IMR-90 (cell line): ENCODE measurements at regions not wholly inside any gene's neighbourhood (a gene's known extent, or its start where the extent isn't known, plus 50 kb on each side); places are given as distances from the start of the nearest gene placed in this dataset.

Experiments
- ATAC-seq: fragments of 200-7000 bp; cut with Tn5 transposase; 2 replicates; pipeline ENCODE4 v1.9.1; 2020; ENCODE audit warnings: low read depth, mild to moderate bottlenecking, moderate library complexity
- BruUV-seq: library from RNA; stranded (reverse); fragments of 400-500 nt; replicated peaks from 2 replicates; lab custom pipeline; 2021; lab: Mats Ljungman, UMichigan
- CTCF ChIA-PET: fragments of 300-600 bp; formaldehyde crosslinking; extraction: SDS; loops from one replicate; lab custom pipeline; 2021; ENCODE audit warnings: antibody characterized with exemption; lab: Yijun Ruan, JAX
- POLR2A ChIA-PET: fragments of 300-600 bp; sonication (Branson Sonifier 250); formaldehyde crosslinking; loops from one replicate; lab custom pipeline; 2022; ENCODE audit warnings: antibody characterized with exemption; ENCODE audit not compliant: unreplicated experiment; lab: Charles Lee
- DNase-seq: peaks from one replicate; pipeline ENCODE4 v3.0.0; 2013
- H2AFZ ChIP-seq: replicated peaks from 2 replicates; pipeline ENCODE3; 2013; ENCODE audit warnings: low read length, mild to moderate bottlenecking; ENCODE audit not compliant: poor library complexity
- H2AK5ac ChIP-seq: 2 replicates; pipeline ENCODE4 v1.6.1; 2013; ENCODE audit warnings: low read depth, low read length, inconsistent platforms
- H2AK9ac ChIP-seq: replicated peaks from 2 replicates; pipeline ENCODE3; 2013; ENCODE audit warnings: mild to moderate bottlenecking, low read depth, low read length, moderate library complexity; ENCODE audit not compliant: poor library complexity
- H2BK120ac ChIP-seq: 2 replicates; pipeline ENCODE4 v1.6.1; 2013; ENCODE audit warnings: low read depth, low read length, inconsistent platforms
- H2BK15ac ChIP-seq: 3 replicates; pipeline ENCODE4 v1.6.1; 2013; ENCODE audit warnings: low read depth, low read length, inconsistent platforms
- H2BK20ac ChIP-seq: 2 replicates; pipeline ENCODE4 v1.6.1; 2013; ENCODE audit warnings: low read depth, mild to moderate bottlenecking, inconsistent platforms, low read length, moderate library complexity
- H2BK5ac ChIP-seq: 2 replicates; pipeline ENCODE4 v1.6.1; 2013; ENCODE audit warnings: mild to moderate bottlenecking, low read depth, low read length, inconsistent platforms; ENCODE audit not compliant: poor library complexity, severe bottlenecking
- H3K14ac ChIP-seq: replicated peaks from 2 replicates; pipeline ENCODE4 v1.6.1; 2013; ENCODE audit warnings: low read depth, low read length, inconsistent platforms
- H3K18ac ChIP-seq: 2 replicates; pipeline ENCODE4 v1.6.1; 2013; ENCODE audit warnings: low read depth, low read length, control low read depth
- H3K23ac ChIP-seq: 2 replicates; pipeline ENCODE4 v1.6.1; 2013; ENCODE audit warnings: low read depth, low read length, inconsistent platforms
- H3K27ac ChIP-seq: 2 replicates; pipeline ENCODE4 v1.5.1; 2013; ENCODE audit warnings: mild to moderate bottlenecking, control low read depth, low read length; ENCODE audit not compliant: insufficient read depth
- H3K27me3 ChIP-seq: 2 replicates; pipeline ENCODE4 v1.6.1; 2013; ENCODE audit warnings: low read length; ENCODE audit not compliant: control insufficient read depth, insufficient read depth
- H3K36me3 ChIP-seq: 2 replicates; pipeline ENCODE4 v1.6.1; 2013; ENCODE audit warnings: low read length, mixed read lengths; ENCODE audit not compliant: control insufficient read depth, insufficient read depth
- H3K4ac ChIP-seq: 2 replicates; pipeline ENCODE4 v1.6.1; 2013; ENCODE audit warnings: low read depth, low read length, inconsistent platforms
- H3K4me1 ChIP-seq: 2 replicates; pipeline ENCODE4 v1.6.1; 2013; ENCODE audit warnings: low read length, mixed read lengths; ENCODE audit not compliant: control insufficient read depth, insufficient read depth
- H3K4me2 ChIP-seq: 2 replicates; pipeline ENCODE4 v1.6.1; 2013; ENCODE audit warnings: low read depth, mild to moderate bottlenecking, control low read depth, low read length, moderate library complexity
- H3K4me3 ChIP-seq: 2 replicates; pipeline ENCODE4 v1.5.1; 2013; ENCODE audit warnings: low read depth, mild to moderate bottlenecking, control low read depth, low read length, moderate library complexity; ENCODE audit not compliant: insufficient read depth
- H3K56ac ChIP-seq: 2 replicates; pipeline ENCODE4 v1.6.1; 2013; ENCODE audit warnings: low read length, inconsistent platforms; ENCODE audit not compliant: insufficient read depth; ENCODE audit errors: extremely low read depth
- H3K79me1 ChIP-seq, 2 experiments: 2 replicates each; pipeline ENCODE4 v1.6.1; 2013; ENCODE audit warnings: low read length in 2 of 2, inconsistent platforms in 1 of 2, low read depth in 1 of 2
- H3K9ac ChIP-seq: 2 replicates; pipeline ENCODE4 v1.6.1; 2013; ENCODE audit warnings: low read depth, low read length, control low read depth
- H3K9me1 ChIP-seq: 2 replicates; pipeline ENCODE4 v1.6.1; 2013; ENCODE audit warnings: low read length, inconsistent platforms; ENCODE audit not compliant: insufficient read depth
- H3K9me3 ChIP-seq: 2 replicates; pipeline ENCODE4 v1.6.1; 2013; ENCODE audit warnings: low read length; ENCODE audit not compliant: control insufficient read depth, insufficient read depth
- H4K20me1 ChIP-seq: 2 replicates; pipeline ENCODE4 v1.6.1; 2013; ENCODE audit warnings: low read length, inconsistent platforms; ENCODE audit not compliant: insufficient read depth
- H4K5ac ChIP-seq: 2 replicates; pipeline ENCODE4 v1.6.1; 2013; ENCODE audit warnings: mild to moderate bottlenecking, low read depth, low read length, control low read depth
- H4K8ac ChIP-seq, 2 experiments: 2 replicates each; pipeline ENCODE4 v1.6.1; 2013; ENCODE audit warnings: low read depth in 2 of 2, low read length in 2 of 2, control low read depth in 1 of 2, inconsistent platforms in 1 of 2
- H4K91ac ChIP-seq: 2 replicates; pipeline ENCODE4 v1.6.1; 2013; ENCODE audit warnings: low read depth, low read length, inconsistent platforms; ENCODE audit not compliant: insufficient read depth
- BHLHE40 ChIP-seq: fragments of 150-350 bp; IDR thresholded peaks from 2 replicates; pipeline ENCODE4 v1.6.1; 2016; ENCODE audit warnings: mild to moderate bottlenecking, low read depth, low read length
- CEBPB ChIP-seq: IDR thresholded peaks from 2 replicates; pipeline ENCODE4 v1.6.1; 2012; ENCODE audit warnings: low read depth, low read length, improper control_type of control experiment
- CHD1 ChIP-seq: IDR thresholded peaks from 2 replicates; pipeline ENCODE4 v1.6.1; 2012; ENCODE audit warnings: low read depth, low read length, improper control_type of control experiment
- ELK1 ChIP-seq: fragments of 150-350 bp; IDR thresholded peaks from 2 replicates; pipeline ENCODE4 v1.6.1; 2016; ENCODE audit warnings: low read depth, mild to moderate bottlenecking, low read length, moderate library complexity, borderline replicate concordance
- FOS ChIP-seq: fragments of 150-350 bp; IDR thresholded peaks from 2 replicates; pipeline ENCODE4 v1.6.1; 2016; ENCODE audit warnings: low read depth, low read length
- MAFK ChIP-seq: IDR thresholded peaks from 2 replicates; pipeline ENCODE4 v1.6.1; 2012; ENCODE audit warnings: low read depth, low read length, improper control_type of control experiment
- MAZ ChIP-seq: IDR thresholded peaks from 2 replicates; pipeline ENCODE4 v1.6.1; 2012; ENCODE audit warnings: low read depth, mild to moderate bottlenecking, low read length, improper control_type of control experiment, moderate library complexity, borderline replicate concordance
- MXI1 ChIP-seq: IDR thresholded peaks from 2 replicates; pipeline ENCODE4 v1.6.1; 2012; ENCODE audit warnings: low read depth, mild to moderate bottlenecking, low read length, moderate library complexity, borderline replicate concordance
- NFE2L2 ChIP-seq: fragments of 150-350 bp; IDR thresholded peaks from 2 replicates; pipeline ENCODE4 v1.6.1; 2016; ENCODE audit warnings: low read depth, mild to moderate bottlenecking, low read length
- RAD21 ChIP-seq: IDR thresholded peaks from 2 replicates; pipeline ENCODE4 v1.6.1; 2012; ENCODE audit warnings: low read length, improper control_type of control experiment
- RFX5 ChIP-seq: IDR thresholded peaks from 2 replicates; pipeline ENCODE4 v1.8.0; 2012; ENCODE audit warnings: low read depth, mild to moderate bottlenecking, low read length, moderate library complexity
- SMC3 ChIP-seq: fragments of 150-350 bp; IDR thresholded peaks from 2 replicates; pipeline ENCODE4 v1.6.1; 2016; ENCODE audit warnings: low read depth, mild to moderate bottlenecking, antibody characterized with exemption, low read length, moderate library complexity
- WGBS, 2 experiments: methylation state at CpG; one replicate each; pipeline versions ENCODE4 v1.1.5 to v1.1.7; 2013; ENCODE audit warnings: missing lambda C conversion rate in 2 of 2; ENCODE audit not compliant: insufficient read length in 1 of 2; ENCODE audit errors: extremely low coverage in 2 of 2; 5-methylcytosine and 5-hydroxymethylcytosine counted together
- dilution Hi-C: fragments of 300-500 bp; cut with HindIII; formaldehyde crosslinking; loops from one replicate; pipeline ENCODE4 v1.14.3; 2018; ENCODE audit warnings: low sequenced_read_pairs; ENCODE audit not compliant: unreplicated experiment
- in situ Hi-C: fragments of 300-500 bp; cut with MboI; formaldehyde crosslinking; loops from 3 replicates; pipeline ENCODE4 v1.14.3; 2019; ENCODE audit warnings: low sequenced_read_pairs, inconsistent platforms, mixed read lengths
- intact Hi-C: fragments of 100-400 bp; cut with micrococcal nuclease; formaldehyde crosslinking; loops from 2 replicates; pipeline ENCODE4 v1.10.0; 2022

DNA sequence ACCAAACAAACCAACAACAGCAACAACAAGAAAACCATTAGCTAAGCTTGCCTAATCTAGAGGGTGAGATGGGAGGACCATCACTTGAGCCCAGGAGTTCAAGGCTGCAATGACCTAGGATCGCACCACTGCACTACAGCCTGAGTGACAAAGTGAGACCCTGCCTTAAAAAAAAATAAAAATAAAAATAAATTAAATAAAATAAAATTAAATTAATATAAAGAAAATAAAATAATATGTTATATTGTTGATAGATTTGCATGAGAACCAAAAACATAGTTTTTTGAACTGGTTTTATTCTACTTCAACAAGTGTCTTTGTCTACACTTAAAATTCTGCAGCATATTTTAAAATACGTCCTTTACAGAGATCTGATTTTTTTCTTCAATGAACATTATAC is 2683.1 kb downstream of the ARAP2 start:
- peaks cover 2% of the 10 kb centered on the region for H3K9me3 ChIP-seq
- whole genome bisulfite sequencing, 2 experiments = no CpG with 5 or more reads among the region's 2 CpGs
- CTCF ChIA-PET = no interaction called here
- no peak for ATAC-seq
- H2AFZ ChIP-seq = no peak overlapping the region
- H3K23ac ChIP-seq = no peak overlapping the region
- no peaks in the 10 kb centered on the region for H3K79me1 ChIP-seq
- H4K20me1 ChIP-seq = no peaks in the 10 kb centered on the region
- H2BK5ac ChIP-seq = no peak overlapping the region
- no peak overlapping the region for H3K56ac ChIP-seq
- no peak overlapping the region for H3K18ac ChIP-seq
- TF ChIP-seq CHD1 = no peak
- TF ChIP-seq ELK1 = no peak
- TF ChIP-seq SMC3 = no peak
- no peak for TF ChIP-seq BHLHE40
- no peak for TF ChIP-seq RFX5
- no peak for TF ChIP-seq CEBPB
- TF ChIP-seq MXI1 = no peak
- TF ChIP-seq NFE2L2 = no peak
- no peak for TF ChIP-seq FOS
- TF ChIP-seq MAFK = no peak
- TF ChIP-seq RAD21 = no peak
- no peak for TF ChIP-seq MAZ
- H3K4me1 ChIP-seq = no peaks in the 10 kb centered on the region
- H3K14ac ChIP-seq = no peak overlapping the region
- no peak overlapping the region for H2BK15ac ChIP-seq
- no peak overlapping the region for H2AK5ac ChIP-seq
- H3K4me2 ChIP-seq = no peak overlapping the region
- H4K91ac ChIP-seq = no peak overlapping the region
- no peak overlapping the region for H2BK20ac ChIP-seq
- no peaks in the 10 kb centered on the region for H3K27me3 ChIP-seq
- H4K5ac ChIP-seq = no peak overlapping the region
- H3K27ac ChIP-seq = no peak overlapping the region
- DNase-seq = no peak
- no peak overlapping the region for H2BK120ac ChIP-seq
- no peak overlapping the region for H4K8ac ChIP-seq
- no peaks in the 10 kb centered on the region for H3K9me1 ChIP-seq
- no peak overlapping the region for H3K4me3 ChIP-seq
- H3K4ac ChIP-seq = no peak overlapping the region
- no TSS peak for BruUV-seq
- dilution Hi-C loops = no loop called here
- H3K36me3 ChIP-seq = no peaks in the 10 kb centered on the region
- in situ Hi-C loops = no loop called here
- no peak overlapping the region for H3K9ac ChIP-seq
- H2AK9ac ChIP-seq = no peak overlapping the region
- intact Hi-C loops = no loop called here
- POLR2A ChIA-PET = no interaction called here
